ENCODE measurements at regions not wholly inside any gene's neighbourhood (a gene's known extent, or its start where the extent isn't known, plus 50 kb on each side); places are given as distances from the start of the nearest gene placed in this dataset.
A peak's percentile ranks its signal among the peaks of the same experiment; 100 is the strongest.

- TF ChIP-seq FOXA2 (IDR thresholded peaks at IDR 0.05), result no peak
- TF ChIP-seq EGR1 (IDR thresholded peaks at IDR 0.05; ENCODE audit: low read depth in 2 of 2), result no peak
- no peak for TF ChIP-seq HNF4G (IDR thresholded peaks at IDR 0.05)
- TF ChIP-seq NR2F2 (IDR thresholded peaks at IDR 0.05), result no peak
Observed at GRCh38 chr1:30514137-30514654, 209.2 kb downstream of the MATN1 start (continued).

DNA sequence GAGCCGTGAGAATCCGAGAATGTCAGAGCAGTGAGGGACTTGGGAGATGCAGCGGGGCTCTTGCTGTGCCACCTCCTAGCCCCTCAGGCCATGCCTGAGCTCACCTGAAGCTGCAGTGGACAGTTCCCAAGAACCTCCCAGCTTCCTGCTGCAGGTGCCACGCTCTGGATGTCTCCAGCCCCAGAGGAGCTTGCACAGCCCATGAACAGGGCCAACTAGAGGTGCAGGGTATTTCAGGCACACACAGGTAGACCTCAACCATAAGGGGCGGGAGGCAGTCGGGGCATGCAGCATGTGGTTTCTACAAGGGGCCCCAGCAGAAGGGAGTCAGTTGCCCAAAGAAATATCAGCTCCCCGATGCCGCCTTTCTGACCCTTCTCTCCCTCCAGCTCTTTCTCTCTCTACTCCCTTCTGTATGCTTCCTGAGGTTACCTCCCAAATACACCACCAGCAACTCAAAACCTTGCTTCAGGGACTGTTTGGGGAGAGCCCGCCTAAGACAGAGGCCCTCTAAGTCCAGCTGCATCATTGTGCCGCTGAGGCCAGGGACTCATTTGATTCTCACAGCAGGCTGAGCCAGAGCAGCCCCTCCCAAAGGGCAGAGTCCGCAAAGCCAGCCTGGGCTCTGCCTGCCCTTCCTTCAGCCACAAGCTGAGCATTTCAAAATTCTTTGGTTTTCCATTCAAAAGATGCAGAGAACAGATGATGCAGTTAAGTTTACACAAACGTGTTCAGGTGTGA lies 209.8 kb downstream of the MATN1 start:
- Histone ChIP-seq H3K4me3 (ENCODE audit: low read depth in 1 of 3, low read length in 3 of 3) (no peak overlapping the region), H3K27ac (ENCODE audit: low read depth in 1 of 2, low read length in 2 of 2) (no peak overlapping the region), H3K27me3 (ENCODE audit: control insufficient read depth in 4 of 4, insufficient read depth in 4 of 4, low read length in 3 of 4) (no peaks in the 10 kb centered on the region), H3K4me1 (ENCODE audit: control insufficient read depth in 4 of 4, insufficient read depth in 4 of 4, low read length in 3 of 4) (no peaks in the 10 kb centered on the region), H3K9ac (ENCODE audit: low read depth in 1 of 2, low read length in 2 of 2) (no peak overlapping the region), H3K9me3 (ENCODE audit: control insufficient read depth in 4 of 4, low read length in 3 of 4) (no peaks in the 10 kb centered on the region), H3K36me3 (ENCODE audit: control insufficient read depth in 4 of 4, insufficient read depth in 3 of 4, low read depth in 1 of 4, low read length in 3 of 4) (no peaks in the 10 kb centered on the region)
- TF ChIP-seq FOXA1 (IDR thresholded peaks at IDR 0.05) (no peak), FOXA2 (IDR thresholded peaks at IDR 0.05) (no peak), HNF4A (conservative IDR thresholded peaks at IDR 0.05) (peak; percentile 34 to 57)
- 71% methylated on average over 12 of the region's 12 CpGs for WGBS
- no peak for DNase-seq (ENCODE audit: low spot score)

GRCh38 chr1:30512914-30513265 lies 210.5 kb downstream of the MATN1 start:
- Histone ChIP-seq H3K36me3 (ENCODE audit: control insufficient read depth in 4 of 4, insufficient read depth in 3 of 4, low read depth in 1 of 4, low read length in 3 of 4) (no peaks in the 10 kb centered on the region), H3K9ac (ENCODE audit: low read depth in 1 of 2, low read length in 2 of 2) (no peak overlapping the region), H3K4me1 (ENCODE audit: control insufficient read depth in 4 of 4, insufficient read depth in 4 of 4, low read length in 3 of 4) (no peaks in the 10 kb centered on the region), H3K27me3 (ENCODE audit: control insufficient read depth in 4 of 4, insufficient read depth in 4 of 4, low read length in 3 of 4) (no peaks in the 10 kb centered on the region), H3K27ac (ENCODE audit: low read depth in 1 of 2, low read length in 2 of 2) (no peak overlapping the region), H3K9me3 (ENCODE audit: control insufficient read depth in 4 of 4, low read length in 3 of 4) (no peaks in the 10 kb centered on the region), H3K4me3 (ENCODE audit: low read depth in 1 of 3, low read length in 3 of 3) (no peak overlapping the region)
- 93% methylated on average over 9 of the region's 9 CpGs for WGBS
- DNase-seq (ENCODE audit: low spot score), result no peak
- TF ChIP-seq SP1 (IDR thresholded peaks at IDR 0.05) (no peak), YY1 (IDR thresholded peaks at IDR 0.05) (no peak)

DNA sequence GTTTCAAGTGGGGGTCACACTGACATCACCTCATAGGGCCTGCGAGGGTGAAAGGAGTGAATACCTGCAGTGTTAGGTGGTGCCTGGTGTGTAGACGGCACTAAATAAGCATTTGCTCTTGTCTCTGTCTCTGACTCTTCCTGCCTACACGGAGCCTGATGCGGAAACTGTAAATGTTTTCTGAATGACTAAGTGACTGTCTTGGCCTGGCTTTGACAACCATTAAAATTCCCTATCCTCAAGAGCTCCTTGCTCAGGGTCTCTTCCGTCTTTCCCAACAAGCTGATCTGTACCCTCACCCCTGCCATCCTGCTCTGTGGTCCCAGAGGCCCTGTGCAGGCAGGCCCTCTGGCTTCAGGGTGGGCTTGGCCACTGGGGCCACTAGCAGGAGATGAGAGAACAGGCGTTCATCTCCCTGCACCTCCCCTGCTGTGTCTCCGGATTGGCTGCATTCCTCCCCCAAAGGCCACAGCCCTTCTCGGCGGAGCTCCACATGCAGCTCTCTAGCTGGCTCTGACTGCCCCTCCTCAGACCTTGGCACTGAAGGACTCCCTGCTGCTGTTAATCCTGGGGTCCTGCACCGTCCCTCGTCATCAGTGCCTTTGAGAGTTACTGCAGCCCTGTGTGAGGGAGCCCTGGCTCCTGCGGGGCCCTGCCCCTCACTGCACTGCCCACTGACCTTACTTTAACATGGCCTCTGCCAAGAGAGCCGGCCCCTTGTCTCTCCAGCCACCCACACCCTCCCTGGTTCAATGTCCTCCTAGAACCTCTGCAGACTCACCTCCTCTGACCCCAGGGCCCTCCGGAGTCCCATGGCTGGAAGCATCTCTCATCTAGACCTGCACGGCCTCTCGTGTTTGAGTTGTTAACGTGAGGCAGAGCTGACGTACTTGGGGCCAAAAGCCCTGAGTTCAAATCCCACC lies 211.1 kb downstream of the MATN1 start:
- DNase-seq (ENCODE audit: low spot score), result no peak
- H3K36me3 ChIP-seq (ENCODE audit: control insufficient read depth in 4 of 4, insufficient read depth in 3 of 4, low read depth in 1 of 4, low read length in 3 of 4), result no peaks in the 10 kb centered on the region
- TF ChIP-seq SP1 (IDR thresholded peaks at IDR 0.05) (no peak), MAX (IDR thresholded peaks at IDR 0.05) (no peak), RXRA (IDR thresholded peaks at IDR 0.05) (no peak), FOXA1 (IDR thresholded peaks at IDR 0.05) (no peak), FOXA2 (IDR thresholded peaks at IDR 0.05) (no peak), RAD21 (IDR thresholded peaks at IDR 0.05) (no peak), JUND (IDR thresholded peaks at IDR 0.05) (no peak), REST (IDR thresholded peaks at IDR 0.05) (no peak), TAF1 (conservative IDR thresholded peaks at IDR 0.05) (no peak), HNF4G (IDR thresholded peaks at IDR 0.05) (no peak), YY1 (IDR thresholded peaks at IDR 0.05) (no peak), GABPA (IDR thresholded peaks at IDR 0.05 in 1 of 2, conservative IDR thresholded peaks at IDR 0.05 in 1 of 2) (no peak)
- TF ChIP-seq, protein P1, sequence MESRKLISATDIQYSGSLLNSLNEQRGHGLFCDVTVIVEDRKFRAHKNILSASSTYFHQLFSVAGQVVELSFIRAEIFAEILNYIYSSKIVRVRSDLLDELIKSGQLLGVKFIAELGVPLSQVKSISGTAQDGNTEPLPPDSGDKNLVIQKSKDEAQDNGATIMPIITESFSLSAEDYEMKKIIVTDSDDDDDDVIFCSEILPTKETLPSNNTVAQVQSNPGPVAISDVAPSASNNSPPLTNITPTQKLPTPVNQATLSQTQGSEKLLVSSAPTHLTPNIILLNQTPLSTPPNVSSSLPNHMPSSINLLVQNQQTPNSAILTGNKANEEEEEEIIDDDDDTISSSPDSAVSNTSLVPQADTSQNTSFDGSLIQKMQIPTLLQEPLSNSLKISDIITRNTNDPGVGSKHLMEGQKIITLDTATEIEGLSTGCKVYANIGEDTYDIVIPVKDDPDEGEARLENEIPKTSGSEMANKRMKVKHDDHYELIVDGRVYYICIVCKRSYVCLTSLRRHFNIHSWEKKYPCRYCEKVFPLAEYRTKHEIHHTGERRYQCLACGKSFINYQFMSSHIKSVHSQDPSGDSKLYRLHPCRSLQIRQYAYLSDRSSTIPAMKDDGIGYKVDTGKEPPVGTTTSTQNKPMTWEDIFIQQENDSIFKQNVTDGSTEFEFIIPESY (IDR thresholded peaks at IDR 0.05), result no peak
- TF ChIP-seq, protein P2, sequence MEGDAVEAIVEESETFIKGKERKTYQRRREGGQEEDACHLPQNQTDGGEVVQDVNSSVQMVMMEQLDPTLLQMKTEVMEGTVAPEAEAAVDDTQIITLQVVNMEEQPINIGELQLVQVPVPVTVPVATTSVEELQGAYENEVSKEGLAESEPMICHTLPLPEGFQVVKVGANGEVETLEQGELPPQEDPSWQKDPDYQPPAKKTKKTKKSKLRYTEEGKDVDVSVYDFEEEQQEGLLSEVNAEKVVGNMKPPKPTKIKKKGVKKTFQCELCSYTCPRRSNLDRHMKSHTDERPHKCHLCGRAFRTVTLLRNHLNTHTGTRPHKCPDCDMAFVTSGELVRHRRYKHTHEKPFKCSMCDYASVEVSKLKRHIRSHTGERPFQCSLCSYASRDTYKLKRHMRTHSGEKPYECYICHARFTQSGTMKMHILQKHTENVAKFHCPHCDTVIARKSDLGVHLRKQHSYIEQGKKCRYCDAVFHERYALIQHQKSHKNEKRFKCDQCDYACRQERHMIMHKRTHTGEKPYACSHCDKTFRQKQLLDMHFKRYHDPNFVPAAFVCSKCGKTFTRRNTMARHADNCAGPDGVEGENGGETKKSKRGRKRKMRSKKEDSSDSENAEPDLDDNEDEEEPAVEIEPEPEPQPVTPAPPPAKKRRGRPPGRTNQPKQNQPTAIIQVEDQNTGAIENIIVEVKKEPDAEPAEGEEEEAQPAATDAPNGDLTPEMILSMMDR (IDR thresholded peaks at IDR 0.05; ENCODE audit: low read depth, low read length, missing input control), result no peak

More for the DNA sequence above, 211.1 kb downstream of the MATN1 start:
- Histone ChIP-seq H3K4me3 (ENCODE audit: low read depth in 1 of 3, low read length in 3 of 3) (no peak overlapping the region), H3K9me3 (ENCODE audit: control insufficient read depth in 4 of 4, low read length in 3 of 4) (no peaks in the 10 kb centered on the region), H3K27me3 (ENCODE audit: control insufficient read depth in 4 of 4, insufficient read depth in 4 of 4, low read length in 3 of 4) (no peaks in the 10 kb centered on the region), H3K9ac (ENCODE audit: low read depth in 1 of 2, low read length in 2 of 2) (no peak overlapping the region), H3K27ac (ENCODE audit: low read depth in 1 of 2, low read length in 2 of 2) (no peak overlapping the region), H3K4me1 (ENCODE audit: control insufficient read depth in 4 of 4, insufficient read depth in 4 of 4, low read length in 3 of 4) (no peaks in the 10 kb centered on the region)
- WGBS, result 72% methylated on average over 18 of the region's 18 CpGs
